GM23248 (cell line): ENCODE measurements at regions not wholly inside any gene's neighbourhood (a gene's known extent, or its start where the extent isn't known, plus 50 kb on each side); places are given as distances from the start of the nearest gene placed in this dataset.
"Not testable (repeated sequence)": the region's sequence is repeated elsewhere in the genome, so short reads cannot be mapped to it uniquely, and the experiment has no call there.

Experiments
- DNase-seq: peaks from one replicate; pipeline ENCODE4 v3.0.0-alpha.2; 2015
- H2AFZ ChIP-seq: fragments of 200-600 bp; sonication (generic); 2 replicates; pipeline ENCODE4 v1.6.1; 2016; ENCODE audit warnings: antibody characterized with exemption
- H3F3A ChIP-seq: fragments of 200-600 bp; sonication (generic); 2 replicates; pipeline ENCODE4 v1.6.1; 2016; ENCODE audit warnings: mild to moderate bottlenecking, antibody characterized with exemption, mixed run types; ENCODE audit not compliant: insufficient read depth
- H3K27ac ChIP-seq: fragments of 200-600 bp; sonication (generic); 2 replicates; pipeline ENCODE4 v1.5.1; 2016; ENCODE audit warnings: mild to moderate bottlenecking
- H3K27me3 ChIP-seq: fragments of 200-600 bp; sonication (generic); replicated peaks from 2 replicates; pipeline ENCODE4 v1.6.1; 2016; ENCODE audit warnings: mild to moderate bottlenecking; ENCODE audit not compliant: insufficient read depth
- H3K36me3 ChIP-seq: fragments of 200-600 bp; sonication (generic); 2 replicates; pipeline ENCODE4 v1.6.1; 2016; ENCODE audit warnings: low read depth, mild to moderate bottlenecking
- H3K4me1 ChIP-seq: fragments of 200-600 bp; sonication (generic); 2 replicates; pipeline ENCODE4 v1.6.1; 2016; ENCODE audit warnings: mild to moderate bottlenecking; ENCODE audit not compliant: insufficient read depth
- H3K4me2 ChIP-seq: fragments of 200-600 bp; sonication (generic); one replicate; pipeline ENCODE4 v1.6.1; 2016; ENCODE audit warnings: mild to moderate bottlenecking; ENCODE audit not compliant: unreplicated experiment
- H3K4me3 ChIP-seq: fragments of 200-600 bp; sonication (generic); 2 replicates; pipeline ENCODE4 v1.5.1; 2016; ENCODE audit warnings: mild to moderate bottlenecking
- H3K79me2 ChIP-seq: fragments of 200-600 bp; sonication (generic); 2 replicates; pipeline ENCODE4 v1.6.1; 2016; ENCODE audit warnings: mild to moderate bottlenecking; ENCODE audit not compliant: insufficient read depth
- H3K9ac ChIP-seq: fragments of 200-600 bp; sonication (generic); 2 replicates; pipeline ENCODE4 v1.6.1; 2016; ENCODE audit warnings: mild to moderate bottlenecking
- H3K9me2 ChIP-seq: fragments of 200-600 bp; sonication (generic); 2 replicates; pipeline ENCODE4 v1.6.1; 2016; ENCODE audit warnings: mixed run types, mild to moderate bottlenecking, moderate library complexity; ENCODE audit not compliant: insufficient read depth
- H3K9me3 ChIP-seq: fragments of 200-600 bp; sonication (generic); one replicate; pipeline ENCODE4 v1.6.1; 2017; ENCODE audit warnings: low read depth
- H4K20me1 ChIP-seq: fragments of 200-600 bp; sonication (generic); 2 replicates; pipeline ENCODE4 v1.6.0; 2016; ENCODE audit not compliant: insufficient read depth
- EZH2 ChIP-seq: fragments of 200-600 bp; sonication (generic); IDR thresholded peaks from 2 replicates; pipeline ENCODE4 v1.6.1; 2018; ENCODE audit warnings: antibody characterized with exemption, mild to moderate bottlenecking; ENCODE audit not compliant: insufficient read depth, poor library complexity, severe bottlenecking
- EZH2phosphoT487 ChIP-seq: fragments of 200-600 bp; sonication (generic); IDR thresholded peaks from 2 replicates; pipeline ENCODE4 v1.6.1; 2018; ENCODE audit warnings: antibody characterized with exemption, moderate library complexity, mild to moderate bottlenecking, low read depth; ENCODE audit not compliant: insufficient read depth
- WGBS, 2 experiments: methylation state at CpG; one replicate each; pipeline ENCODE4 v1.1.6; 2015 to 2017; ENCODE audit warnings: low lambda C conversion rate in 2 of 2, low coverage in 1 of 2; ENCODE audit errors: missing lambda C conversion rate in 2 of 2; 5-methylcytosine and 5-hydroxymethylcytosine counted together
- in situ Hi-C: fragments of 300-500 bp; cut with MboI; formaldehyde crosslinking; loops from 2 replicates; pipeline ENCODE4 v1.15.0; 2020

- no peak overlapping the region for H3K4me2 ChIP-seq
- peaks cover 10% of the 10 kb centered on the region for H3K4me1 ChIP-seq
- H3K27ac ChIP-seq: no peak overlapping the region
Observed at GRCh38 chr16:73951481-73951880, 345.1 kb upstream of the PSMD7 start.

GRCh38 chr16:73949574-73950320 lies 346.9 kb upstream of the PSMD7 start:
- no peaks in the 10 kb centered on the region for H4K20me1 ChIP-seq
- H3K9me3 ChIP-seq: no peaks in the 10 kb centered on the region
- WGBS, 2 experiments: 1 to 3% methylated on average over 7 of the region's 7 CpGs
- H3K4me1 ChIP-seq: peaks cover 10% of the 10 kb centered on the region
- H3K9me2 ChIP-seq: no peaks in the 10 kb centered on the region
- H3K27ac ChIP-seq: no peak overlapping the region
- peak; percentile 95 for DNase-seq
- no peak for TF ChIP-seq EZH2phosphoT487
- no peak for TF ChIP-seq EZH2
- H3K79me2 ChIP-seq: no peaks in the 10 kb centered on the region
- H3K4me2 ChIP-seq: peak overlapping the region; percentile 52
- no peak overlapping the region for H3K9ac ChIP-seq
- no peaks in the 10 kb centered on the region for H3K36me3 ChIP-seq
- peak overlapping the region; percentile 24; the same call in 1 of the 2 replicates for H2AFZ ChIP-seq
- H3K4me3 ChIP-seq: peak overlapping the region; percentile 17; the same call in 1 of the 2 replicates
- H3F3A ChIP-seq: peaks cover 7% of the 10 kb centered on the region
- in situ Hi-C loops: no loop called here
- 0 out of 2 replicates have a peak, but pooled peaks cover 12% of the 10 kb centered on the region for H3K27me3 ChIP-seq

More at GRCh38 chr16:73951481-73951880, 345.1 kb upstream of the PSMD7 start:
- Histone ChIP-seq H3K36me3 (no peaks in the 10 kb centered on the region), H3K79me2 (no peaks in the 10 kb centered on the region), H4K20me1 (no peaks in the 10 kb centered on the region), H3K9ac (no peak overlapping the region), H3K9me2 (no peaks in the 10 kb centered on the region), H3F3A (peaks cover 7% of the 10 kb centered on the region), H3K4me3 (no peak overlapping the region), H3K9me3 (no peaks in the 10 kb centered on the region), H3K27me3 (0 out of 2 replicates have a peak, but pooled peaks cover 12% of the 10 kb centered on the region), H2AFZ (no peak overlapping the region)
- DNase-seq: peak; percentile 16
- WGBS, 2 experiments: 16 to 17% methylated on average over 3 of the region's 3 CpGs
- TF ChIP-seq EZH2phosphoT487 (no peak), EZH2 (no peak)
- in situ Hi-C loops: no loop called here

- peaks cover 10% of the 10 kb centered on the region for H3K4me1 ChIP-seq
- no peaks in the 10 kb centered on the region for H4K20me1 ChIP-seq
- no peak overlapping the region for H3K4me3 ChIP-seq
- no peak for DNase-seq
- no peaks in the 10 kb centered on the region for H3K9me3 ChIP-seq
- H3K9me2 ChIP-seq: no peaks in the 10 kb centered on the region
- H3F3A ChIP-seq: peaks cover 7% of the 10 kb centered on the region
- TF ChIP-seq EZH2phosphoT487 (no peak), EZH2 (no peak)
- WGBS, 2 experiments: 57 to 60% methylated on average over 4 of the region's 4 CpGs
- H3K9ac ChIP-seq: no peak overlapping the region
- H3K4me2 ChIP-seq: no peak overlapping the region
- in situ Hi-C loops: no loop called here
- H3K79me2 ChIP-seq: no peaks in the 10 kb centered on the region
- H3K27ac ChIP-seq: no peak overlapping the region
- H2AFZ ChIP-seq: no peak overlapping the region
- no peaks in the 10 kb centered on the region for H3K27me3 ChIP-seq
- H3K36me3 ChIP-seq: no peaks in the 10 kb centered on the region
Observed at GRCh38 chr16:73945631-73946030, 351.0 kb upstream of the PSMD7 start.

GRCh38 chr16:73943184-73943583 lies 353.4 kb upstream of the PSMD7 start:
- 78 to 80% methylated on average over 11 of the region's 11 CpGs for WGBS, 2 experiments
- H3K79me2 ChIP-seq, H3K4me1 ChIP-seq, H3K36me3 ChIP-seq, H3K9me3 ChIP-seq, H3K9ac ChIP-seq, DNase-seq, H3K9me2 ChIP-seq, H4K20me1 ChIP-seq, H3K27ac ChIP-seq, H3K4me2 ChIP-seq, H2AFZ ChIP-seq, H3F3A ChIP-seq, H3K4me3 ChIP-seq, in situ Hi-C loops, H3K27me3 ChIP-seq: not testable (repeated sequence)

GRCh38 chr16:73940786-73941185 lies 355.8 kb upstream of the PSMD7 start:
- H3K79me2 ChIP-seq, H3K9me2 ChIP-seq, H3K4me3 ChIP-seq, H4K20me1 ChIP-seq, H2AFZ ChIP-seq, H3K27ac ChIP-seq, in situ Hi-C loops, H3K27me3 ChIP-seq, DNase-seq, H3K36me3 ChIP-seq, H3K4me1 ChIP-seq, H3F3A ChIP-seq, H3K9ac ChIP-seq, H3K9me3 ChIP-seq, H3K4me2 ChIP-seq: not testable (repeated sequence)
- WGBS, 2 experiments: 76 to 78% methylated on average over 7 of the region's 7 CpGs
